ENCODE measurements at regions not wholly inside any gene's neighbourhood (a gene's known extent, or its start where the extent isn't known, plus 50 kb on each side); places are given as distances from the start of the nearest gene placed in this dataset.
"Not testable (repeated sequence)": the region's sequence is repeated elsewhere in the genome, so short reads cannot be mapped to it uniquely, and the experiment has no call there.

GRCh38 chr6:113754291-113754690 lies 102.9 kb upstream of the MARCKS start:
- no peak for DNase-seq (ENCODE audit: low read depth)

GRCh38 chr6:113755449-113756289 lies 101.5 kb upstream of the MARCKS start:
- DNase-seq (ENCODE audit: low read depth) = no peak

GRCh38 chr6:113756290-113756665 lies 100.9 kb upstream of the MARCKS start:
- no peak for DNase-seq (ENCODE audit: low read depth)

- no peak for DNase-seq (ENCODE audit: low read depth)
These were observed 98.9 kb upstream of the MARCKS start for GRCh38 chr6:113758214-113758613.

- DNase-seq (ENCODE audit: low read depth) = no peak
These were observed 98.1 kb upstream of the MARCKS start for GRCh38 chr6:113758826-113759574.

GRCh38 chr6:113762641-113763040 lies 94.5 kb upstream of the MARCKS start:
- DNase-seq (ENCODE audit: low read depth) = no peak

- no peak for DNase-seq (ENCODE audit: low read depth)
These were observed 93.8 kb upstream of the MARCKS start for GRCh38 chr6:113763311-113763766.

- DNase-seq (ENCODE audit: low read depth) = peak; percentile 17
These were observed 93.3 kb upstream of the MARCKS start for GRCh38 chr6:113763876-113764275.

GRCh38 chr6:113765909-113766308 lies 91.2 kb upstream of the MARCKS start:
- no peak for DNase-seq (ENCODE audit: low read depth)

GRCh38 chr6:113767985-113768384 lies 89.2 kb upstream of the MARCKS start:
- DNase-seq (ENCODE audit: low read depth) = no peak

GRCh38 chr6:113772961-113773360 lies 84.2 kb upstream of the MARCKS start:
- DNase-seq (ENCODE audit: low read depth) = no peak

GRCh38 chr6:113774127-113774825 lies 82.9 kb upstream of the MARCKS start:
- peak; percentile 16 for DNase-seq (ENCODE audit: low read depth)

GRCh38 chr6:113776998-113777397 lies 80.1 kb upstream of the MARCKS start:
- DNase-seq (ENCODE audit: low read depth) = no peak

- no peak for DNase-seq (ENCODE audit: low read depth)
These were observed 79.5 kb upstream of the MARCKS start for GRCh38 chr6:113777601-113778000.

- no peak for DNase-seq (ENCODE audit: low read depth)
These were observed 77.5 kb upstream of the MARCKS start for GRCh38 chr6:113779656-113780055.

- DNase-seq (ENCODE audit: low read depth) = no peak
These were observed 74.5 kb upstream of the MARCKS start for GRCh38 chr6:113782636-113783035.

GRCh38 chr6:113786168-113786567 lies 71.0 kb upstream of the MARCKS start:
- no peak for DNase-seq (ENCODE audit: low read depth)

- no peak for DNase-seq (ENCODE audit: low read depth)
These were observed 68.6 kb upstream of the MARCKS start for GRCh38 chr6:113788586-113788985.

GRCh38 chr6:113791225-113791624 lies 65.9 kb upstream of the MARCKS start:
- not testable (repeated sequence) for DNase-seq (ENCODE audit: low read depth)

GRCh38 chr6:113795371-113795770 lies 61.8 kb upstream of the MARCKS start:
- DNase-seq (ENCODE audit: low read depth) = not testable (repeated sequence)

- no peak for DNase-seq (ENCODE audit: low read depth)
These were observed 61.1 kb upstream of the MARCKS start for GRCh38 chr6:113796038-113796437.

GRCh38 chr6:113802779-113803178 lies 54.4 kb upstream of the MARCKS start:
- DNase-seq (ENCODE audit: low read depth) = no peak
